ENCODE measurements at regions not wholly inside any gene's neighbourhood (a gene's known extent, or its start where the extent isn't known, plus 50 kb on each side); places are given as distances from the start of the nearest gene placed in this dataset.

DNA sequence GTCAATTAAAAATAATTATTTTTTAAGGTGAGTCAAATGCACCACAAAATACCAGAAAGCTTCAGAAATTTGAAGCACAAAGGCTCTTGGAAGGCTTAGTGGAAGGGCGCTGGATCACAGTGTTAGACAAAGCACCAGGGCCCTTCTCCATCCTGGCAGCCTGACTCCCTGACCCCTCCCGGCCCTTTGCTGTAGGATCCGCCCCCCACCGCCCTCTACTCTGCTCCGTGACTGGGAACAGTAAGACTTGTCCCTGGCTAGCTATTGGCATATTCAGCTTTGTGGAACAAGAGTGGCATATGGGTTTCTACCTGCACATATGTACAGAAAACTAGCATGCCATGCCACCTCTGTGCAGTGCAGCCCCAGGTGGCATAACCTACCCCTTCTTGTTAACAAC, 222.1 kb downstream of the SYK start:
- no peaks in the 10 kb centered on the region for H3K27me3 ChIP-seq
- no peaks in the 10 kb centered on the region for H3K36me3 ChIP-seq
- no peak overlapping the region for H3K27ac ChIP-seq
- TF ChIP-seq CTCF (IDR thresholded peaks at IDR 0.05): no peak
- no peaks in the 10 kb centered on the region for H3K9me3 ChIP-seq
- H3K4me3 ChIP-seq: no peak overlapping the region
- no peaks in the 10 kb centered on the region for H3K4me1 ChIP-seq
- intact Hi-C loops (cut with DNase I): no loop called here
- H3K9ac ChIP-seq (ENCODE audit: low read depth in 2 of 2, low read length in 2 of 2): no peak overlapping the region
- no peak for DNase-seq

- H3K27me3 ChIP-seq: no peaks in the 10 kb centered on the region
- H3K36me3 ChIP-seq: no peaks in the 10 kb centered on the region
- TF ChIP-seq CTCF (IDR thresholded peaks at IDR 0.05): no peak
- H3K9ac ChIP-seq (ENCODE audit: low read depth in 2 of 2, low read length in 2 of 2): no peak overlapping the region
- H3K4me3 ChIP-seq: no peak overlapping the region
- DNase-seq: no peak
- no peaks in the 10 kb centered on the region for H3K4me1 ChIP-seq
- no peak overlapping the region for H3K27ac ChIP-seq
- no peaks in the 10 kb centered on the region for H3K9me3 ChIP-seq
- intact Hi-C loops (cut with DNase I): no loop called here
These were observed 223.2 kb downstream of the SYK start for GRCh38 chr9:91024841-91025240.

DNA sequence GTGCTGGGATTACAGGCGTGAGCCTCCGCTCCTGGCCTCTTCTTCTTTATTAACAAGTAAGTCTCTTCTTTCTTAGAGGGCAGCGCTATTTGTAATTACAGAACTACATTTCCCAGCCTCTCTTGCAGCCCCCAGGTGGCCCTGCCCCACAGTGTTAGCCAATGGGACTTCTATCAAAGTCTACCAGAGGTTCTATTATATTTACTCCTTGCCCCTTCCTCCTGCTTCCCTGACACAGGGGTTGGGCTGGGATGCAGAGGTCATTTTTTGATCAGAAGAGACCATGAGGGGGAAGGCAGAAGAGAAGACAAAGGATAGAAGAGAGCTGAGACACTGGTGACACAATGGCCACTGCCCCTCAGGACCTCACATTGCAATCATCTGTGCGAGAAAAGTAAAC, 224.2 kb downstream of the SYK start:
- DNase-seq: no peak
- Histone ChIP-seq H3K36me3 (no peaks in the 10 kb centered on the region), H3K27me3 (no peaks in the 10 kb centered on the region), H3K9me3 (no peaks in the 10 kb centered on the region), H3K4me3 (no peak overlapping the region), H3K4me1 (no peaks in the 10 kb centered on the region), H3K27ac (no peak overlapping the region), H3K9ac (ENCODE audit: low read depth in 2 of 2, low read length in 2 of 2) (no peak overlapping the region)
- intact Hi-C loops (cut with DNase I): no loop called here
- no peak for TF ChIP-seq CTCF (IDR thresholded peaks at IDR 0.05)

GRCh38 chr9:91026266-91026665, 224.6 kb downstream of the SYK start:
- no peak overlapping the region for H3K9ac ChIP-seq (ENCODE audit: low read depth in 2 of 2, low read length in 2 of 2)
- intact Hi-C loops (cut with DNase I): no loop called here
- TF ChIP-seq CTCF (IDR thresholded peaks at IDR 0.05): no peak
- no peak for DNase-seq
- no peak overlapping the region for H3K4me3 ChIP-seq
- no peaks in the 10 kb centered on the region for H3K4me1 ChIP-seq
- H3K36me3 ChIP-seq: no peaks in the 10 kb centered on the region
- no peaks in the 10 kb centered on the region for H3K27me3 ChIP-seq
- no peaks in the 10 kb centered on the region for H3K9me3 ChIP-seq
- H3K27ac ChIP-seq: no peak overlapping the region

- no peak overlapping the region for H3K9ac ChIP-seq (ENCODE audit: low read depth in 2 of 2, low read length in 2 of 2)
- no peak overlapping the region for H3K4me3 ChIP-seq
- intact Hi-C loops (cut with DNase I): no loop called here
- no peak for DNase-seq
- no peaks in the 10 kb centered on the region for H3K9me3 ChIP-seq
- no peaks in the 10 kb centered on the region for H3K4me1 ChIP-seq
- H3K27ac ChIP-seq: no peak overlapping the region
- no peaks in the 10 kb centered on the region for H3K36me3 ChIP-seq
- TF ChIP-seq CTCF (IDR thresholded peaks at IDR 0.05): no peak
- no peaks in the 10 kb centered on the region for H3K27me3 ChIP-seq
These were observed 225.4 kb downstream of the SYK start for GRCh38 chr9:91027005-91027404.

Measured in colonic mucosa (tissue), 4 donors.